ENCODE measurements at regions not wholly inside any gene's neighbourhood (a gene's known extent, or its start where the extent isn't known, plus 50 kb on each side); places are given as distances from the start of the nearest gene placed in this dataset.

DNA sequence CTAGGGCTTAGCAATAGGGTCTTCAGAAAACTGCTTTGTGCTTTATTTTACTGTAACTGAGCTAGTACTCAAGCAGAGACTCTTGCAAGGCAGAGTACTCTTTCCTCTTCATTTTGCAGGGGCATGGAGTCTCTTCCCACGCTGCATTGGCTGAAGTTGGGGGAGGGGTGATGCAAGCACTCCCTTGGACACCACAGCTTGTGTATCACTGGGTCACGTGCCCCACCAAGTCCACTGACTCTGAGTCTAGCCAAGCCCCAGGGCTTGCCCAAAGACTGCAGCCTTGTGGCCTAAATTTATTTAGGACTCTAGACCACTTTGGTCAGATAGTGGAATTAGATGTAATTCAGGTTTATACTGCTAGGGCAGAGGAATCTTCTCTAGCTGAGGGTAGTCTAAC, 1075.0 kb upstream of the ADGRB3 start:
- no peaks in the 10 kb centered on the region for H4K20me1 ChIP-seq (ENCODE audit: insufficient read depth, low read length)
- H3K36me3 ChIP-seq (ENCODE audit: insufficient read depth, low read length), result no peaks in the 10 kb centered on the region
- no peak overlapping the region for H3K4me2 ChIP-seq (ENCODE audit: insufficient read depth, low read length)
- DNase-seq (no peak), ATAC-seq (ENCODE audit: insufficient read depth, low read depth) (no peak)
- no peak overlapping the region for H2AFZ ChIP-seq (ENCODE audit: low read depth, low read length)
- no peaks in the 10 kb centered on the region for H3K27me3 ChIP-seq (ENCODE audit: insufficient read depth, low read length, poor library complexity)
- TF ChIP-seq, protein P1, sequence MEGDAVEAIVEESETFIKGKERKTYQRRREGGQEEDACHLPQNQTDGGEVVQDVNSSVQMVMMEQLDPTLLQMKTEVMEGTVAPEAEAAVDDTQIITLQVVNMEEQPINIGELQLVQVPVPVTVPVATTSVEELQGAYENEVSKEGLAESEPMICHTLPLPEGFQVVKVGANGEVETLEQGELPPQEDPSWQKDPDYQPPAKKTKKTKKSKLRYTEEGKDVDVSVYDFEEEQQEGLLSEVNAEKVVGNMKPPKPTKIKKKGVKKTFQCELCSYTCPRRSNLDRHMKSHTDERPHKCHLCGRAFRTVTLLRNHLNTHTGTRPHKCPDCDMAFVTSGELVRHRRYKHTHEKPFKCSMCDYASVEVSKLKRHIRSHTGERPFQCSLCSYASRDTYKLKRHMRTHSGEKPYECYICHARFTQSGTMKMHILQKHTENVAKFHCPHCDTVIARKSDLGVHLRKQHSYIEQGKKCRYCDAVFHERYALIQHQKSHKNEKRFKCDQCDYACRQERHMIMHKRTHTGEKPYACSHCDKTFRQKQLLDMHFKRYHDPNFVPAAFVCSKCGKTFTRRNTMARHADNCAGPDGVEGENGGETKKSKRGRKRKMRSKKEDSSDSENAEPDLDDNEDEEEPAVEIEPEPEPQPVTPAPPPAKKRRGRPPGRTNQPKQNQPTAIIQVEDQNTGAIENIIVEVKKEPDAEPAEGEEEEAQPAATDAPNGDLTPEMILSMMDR (IDR thresholded peaks at IDR 0.05; ENCODE audit: borderline replicate concordance, extremely low read depth, low read length, poor library complexity, severe bottlenecking), result no peak
- TF ChIP-seq EZH2 (IDR thresholded peaks at IDR 0.05; ENCODE audit: borderline replicate concordance, low read depth, low read length, severe bottlenecking), result no peak
- no peak overlapping the region for H3K4me3 ChIP-seq (ENCODE audit: low read depth in 1 of 2, low read length in 2 of 2)
- H3K79me2 ChIP-seq (ENCODE audit: insufficient read depth, low read length), result no peaks in the 10 kb centered on the region
- no peaks in the 10 kb centered on the region for H3K9me3 ChIP-seq (ENCODE audit: insufficient read depth, low read length, severe bottlenecking)
- no peak overlapping the region for H3K9ac ChIP-seq (ENCODE audit: low read depth, low read length)
- no peaks in the 10 kb centered on the region for H3K4me1 ChIP-seq (ENCODE audit: insufficient read depth, low read length)
- H3K27ac ChIP-seq (ENCODE audit: low read length), result no peak overlapping the region

DNA sequence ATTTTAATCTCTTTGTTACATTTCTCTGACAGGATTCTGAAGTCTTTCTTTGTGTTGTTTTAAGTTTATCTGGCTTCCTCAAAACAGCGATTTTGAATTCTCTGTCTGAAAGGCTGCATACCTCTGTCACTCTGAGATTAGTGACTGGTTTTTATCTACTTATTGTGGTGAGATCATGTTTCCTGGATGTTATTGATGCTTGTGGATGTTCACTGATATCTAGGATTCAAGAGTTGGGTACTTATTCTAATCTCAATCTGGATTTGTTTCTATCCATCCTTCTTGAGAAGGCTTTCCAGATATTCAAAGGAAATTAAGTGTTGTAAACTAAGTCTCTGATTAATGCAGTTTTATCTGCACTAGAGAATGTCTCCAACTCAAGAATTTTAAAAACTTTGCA, 1076.1 kb upstream of the ADGRB3 start:
- TF ChIP-seq EZH2 (IDR thresholded peaks at IDR 0.05; ENCODE audit: borderline replicate concordance, low read depth, low read length, severe bottlenecking), result no peak
- TF ChIP-seq, protein P1 (IDR thresholded peaks at IDR 0.05; ENCODE audit: borderline replicate concordance, extremely low read depth, low read length, poor library complexity, severe bottlenecking), result no peak
- no peaks in the 10 kb centered on the region for H3K79me2 ChIP-seq (ENCODE audit: insufficient read depth, low read length)
- H3K9me3 ChIP-seq (ENCODE audit: insufficient read depth, low read length, severe bottlenecking), result no peaks in the 10 kb centered on the region
- no peaks in the 10 kb centered on the region for H3K27me3 ChIP-seq (ENCODE audit: insufficient read depth, low read length, poor library complexity)
- H3K4me3 ChIP-seq (ENCODE audit: low read depth in 1 of 2, low read length in 2 of 2), result no peak overlapping the region
- no peak overlapping the region for H3K4me2 ChIP-seq (ENCODE audit: insufficient read depth, low read length)
- no peaks in the 10 kb centered on the region for H3K4me1 ChIP-seq (ENCODE audit: insufficient read depth, low read length)
- no peak overlapping the region for H3K9ac ChIP-seq (ENCODE audit: low read depth, low read length)
- H2AFZ ChIP-seq (ENCODE audit: low read depth, low read length), result no peak overlapping the region
- H3K27ac ChIP-seq (ENCODE audit: low read length), result no peak overlapping the region
- H4K20me1 ChIP-seq (ENCODE audit: insufficient read depth, low read length), result no peaks in the 10 kb centered on the region
- no peaks in the 10 kb centered on the region for H3K36me3 ChIP-seq (ENCODE audit: insufficient read depth, low read length)
- DNase-seq (no peak), ATAC-seq (ENCODE audit: insufficient read depth, low read depth) (no peak)

DNA sequence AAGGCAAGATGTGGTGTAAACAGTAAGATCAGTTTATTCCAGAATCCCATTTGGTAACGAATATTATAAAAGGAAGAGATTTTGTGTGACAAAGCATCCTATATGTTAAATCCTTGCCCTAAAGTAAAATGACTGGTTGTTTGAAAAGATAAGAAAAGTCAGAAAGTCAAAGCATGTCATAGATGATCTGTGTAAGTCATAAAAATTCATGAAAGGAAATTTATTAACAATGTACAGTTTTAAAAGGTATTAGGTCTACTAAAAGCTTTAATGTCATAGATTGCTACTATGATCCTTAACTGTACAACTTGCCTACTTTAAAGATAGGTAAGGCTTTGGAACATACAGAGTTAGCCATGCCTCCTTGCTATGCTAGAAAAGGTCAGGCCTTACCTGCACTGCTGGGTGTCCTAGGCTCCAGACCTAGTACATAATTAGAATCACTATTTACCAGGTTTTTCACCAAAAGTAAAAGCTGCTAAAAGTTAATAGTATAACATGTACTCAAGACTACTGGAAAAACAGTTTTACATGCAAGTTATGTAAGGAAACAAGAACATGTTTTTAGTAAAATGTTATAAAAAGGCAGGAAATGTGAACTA, 1090.1 kb upstream of the ADGRB3 start:
- Histone ChIP-seq H3K9ac (ENCODE audit: low read depth, low read length) (no peak overlapping the region), H3K79me2 (ENCODE audit: insufficient read depth, low read length) (no peaks in the 10 kb centered on the region), H3K27me3 (ENCODE audit: insufficient read depth, low read length, poor library complexity) (no peaks in the 10 kb centered on the region), H3K4me2 (ENCODE audit: insufficient read depth, low read length) (no peak overlapping the region), H2AFZ (ENCODE audit: low read depth, low read length) (no peak overlapping the region), H4K20me1 (ENCODE audit: insufficient read depth, low read length) (no peaks in the 10 kb centered on the region), H3K27ac (ENCODE audit: low read length) (no peak overlapping the region), H3K9me3 (ENCODE audit: insufficient read depth, low read length, severe bottlenecking) (peaks cover 18% of the 10 kb centered on the region), H3K36me3 (ENCODE audit: insufficient read depth, low read length) (no peaks in the 10 kb centered on the region), H3K4me3 (ENCODE audit: low read depth in 1 of 2, low read length in 2 of 2) (no peak overlapping the region), H3K4me1 (ENCODE audit: insufficient read depth, low read length) (no peaks in the 10 kb centered on the region)
- TF ChIP-seq EZH2 (IDR thresholded peaks at IDR 0.05; ENCODE audit: borderline replicate concordance, low read depth, low read length, severe bottlenecking), result no peak
- TF ChIP-seq, protein P1 (IDR thresholded peaks at IDR 0.05; ENCODE audit: borderline replicate concordance, extremely low read depth, low read length, poor library complexity, severe bottlenecking), result no peak
- no peak for DNase-seq
- no peak for ATAC-seq (ENCODE audit: insufficient read depth, low read depth)
